ENCODE measurements at regions not wholly inside any gene's neighbourhood (a gene's known extent, or its start where the extent isn't known, plus 50 kb on each side); places are given as distances from the start of the nearest gene placed in this dataset.

DNA sequence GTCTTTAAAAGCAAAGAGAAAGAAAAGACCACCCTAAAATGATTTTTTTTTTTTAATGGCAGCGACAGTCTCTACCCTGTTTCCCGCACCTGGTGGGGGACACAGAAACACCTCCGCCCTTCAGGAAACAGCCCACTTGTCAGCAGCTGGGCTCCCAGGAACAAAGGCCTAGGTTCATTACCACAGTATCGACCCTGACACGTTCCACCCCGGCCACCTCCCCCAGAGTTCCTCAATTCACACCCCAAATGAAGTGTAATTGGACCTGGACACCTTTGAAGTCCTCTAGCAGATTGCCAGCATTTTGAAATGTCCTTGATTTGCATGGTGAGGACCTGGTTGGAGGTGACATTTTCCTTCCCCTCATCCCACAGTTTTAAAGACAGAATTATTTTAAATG is 175.0 kb upstream of the BCOR start:
- ATAC-seq (ENCODE audit: insufficient number of reproducible peaks, low FRiP score, low read depth) (no peak), DNase-seq (ENCODE audit: low spot score) (no peak)
- Histone ChIP-seq H3K4me3 (no peak overlapping the region), H3K27me3 (replicated peaks; ENCODE audit: insufficient read depth) (no peaks in the 10 kb centered on the region), H3K36me3 (no peaks in the 10 kb centered on the region), H3K27ac (no peak overlapping the region), H3K9me3 (no peaks in the 10 kb centered on the region), H3K4me1 (ENCODE audit: control insufficient read depth in 1 of 2, low read depth in 2 of 2) (peaks cover 0 to 3% of the 10 kb centered on the region in 2 donors)
- TF ChIP-seq, protein P1, sequence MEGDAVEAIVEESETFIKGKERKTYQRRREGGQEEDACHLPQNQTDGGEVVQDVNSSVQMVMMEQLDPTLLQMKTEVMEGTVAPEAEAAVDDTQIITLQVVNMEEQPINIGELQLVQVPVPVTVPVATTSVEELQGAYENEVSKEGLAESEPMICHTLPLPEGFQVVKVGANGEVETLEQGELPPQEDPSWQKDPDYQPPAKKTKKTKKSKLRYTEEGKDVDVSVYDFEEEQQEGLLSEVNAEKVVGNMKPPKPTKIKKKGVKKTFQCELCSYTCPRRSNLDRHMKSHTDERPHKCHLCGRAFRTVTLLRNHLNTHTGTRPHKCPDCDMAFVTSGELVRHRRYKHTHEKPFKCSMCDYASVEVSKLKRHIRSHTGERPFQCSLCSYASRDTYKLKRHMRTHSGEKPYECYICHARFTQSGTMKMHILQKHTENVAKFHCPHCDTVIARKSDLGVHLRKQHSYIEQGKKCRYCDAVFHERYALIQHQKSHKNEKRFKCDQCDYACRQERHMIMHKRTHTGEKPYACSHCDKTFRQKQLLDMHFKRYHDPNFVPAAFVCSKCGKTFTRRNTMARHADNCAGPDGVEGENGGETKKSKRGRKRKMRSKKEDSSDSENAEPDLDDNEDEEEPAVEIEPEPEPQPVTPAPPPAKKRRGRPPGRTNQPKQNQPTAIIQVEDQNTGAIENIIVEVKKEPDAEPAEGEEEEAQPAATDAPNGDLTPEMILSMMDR (IDR thresholded peaks at IDR 0.05), result no peak

- TF ChIP-seq, protein P1 (IDR thresholded peaks at IDR 0.05), result no peak
- no peak overlapping the region for H3K4me3 ChIP-seq
- no peak overlapping the region for H3K27ac ChIP-seq
- DNase-seq (ENCODE audit: low spot score) (no peak), ATAC-seq (ENCODE audit: insufficient number of reproducible peaks, low FRiP score, low read depth) (no peak)
- no peaks in the 10 kb centered on the region for H3K36me3 ChIP-seq
- no peaks in the 10 kb centered on the region for H3K27me3 ChIP-seq (replicated peaks; ENCODE audit: insufficient read depth)
- H3K4me1 ChIP-seq (ENCODE audit: control insufficient read depth in 1 of 2, low read depth in 2 of 2), result peaks cover 0 to 6% of the 10 kb centered on the region in 2 donors
- H3K9me3 ChIP-seq, result no peaks in the 10 kb centered on the region
Measured at GRCh38 chrX:40272141-40272540, 174.4 kb upstream of the BCOR start.

DNA sequence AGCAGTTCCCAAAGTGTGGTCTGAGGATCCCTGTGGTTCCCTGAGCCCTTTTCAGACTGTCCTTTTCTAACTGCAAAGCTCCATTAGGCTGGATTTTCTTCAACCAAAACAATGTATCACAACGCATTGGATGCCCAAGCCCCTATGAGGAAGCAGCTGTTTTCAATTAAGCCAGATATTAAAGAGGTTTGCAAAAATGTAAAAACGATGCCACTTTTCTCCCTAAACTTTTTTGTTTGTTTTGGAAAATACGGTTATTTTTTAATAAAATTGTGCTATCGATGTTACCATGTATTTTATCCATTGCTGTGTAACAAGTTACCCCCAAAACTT is 170.4 kb upstream of the BCOR start:
- H3K27ac ChIP-seq, result peak overlapping the region; percentile 74 to 87
- no peak overlapping the region for H3K4me3 ChIP-seq
- TF ChIP-seq, protein P1 (IDR thresholded peaks at IDR 0.05), result no peak
- ATAC-seq (ENCODE audit: insufficient number of reproducible peaks, low FRiP score, low read depth), result no peak
- H3K4me1 ChIP-seq (ENCODE audit: control insufficient read depth in 1 of 2, low read depth in 2 of 2), result peaks cover 0 to 10% of the 10 kb centered on the region in 2 donors
- H3K36me3 ChIP-seq, result no peaks in the 10 kb centered on the region
- DNase-seq (ENCODE audit: low spot score), result no peak
- H3K9me3 ChIP-seq, result no peaks in the 10 kb centered on the region
- no peaks in the 10 kb centered on the region for H3K27me3 ChIP-seq (replicated peaks; ENCODE audit: insufficient read depth)

GRCh38 chrX:40267334-40268187 is 169.8 kb upstream of the BCOR start:
- H3K9me3 ChIP-seq, result no peaks in the 10 kb centered on the region
- ATAC-seq (ENCODE audit: insufficient number of reproducible peaks, low FRiP score, low read depth), result no peak
- no peak for DNase-seq (ENCODE audit: low spot score)
- H3K4me1 ChIP-seq (ENCODE audit: control insufficient read depth in 1 of 2, low read depth in 2 of 2), result peaks cover 0 to 14% of the 10 kb centered on the region in 2 donors
- H3K4me3 ChIP-seq, result peak overlapping the region; percentile 69
- H3K27me3 ChIP-seq (replicated peaks; ENCODE audit: insufficient read depth), result no peaks in the 10 kb centered on the region
- H3K36me3 ChIP-seq, result no peaks in the 10 kb centered on the region
- peak overlapping the region; percentile 74 to 87 for H3K27ac ChIP-seq
- TF ChIP-seq, protein P1 (IDR thresholded peaks at IDR 0.05), result no peak

GRCh38 chrX:40266490-40267333 is 169.0 kb upstream of the BCOR start:
- ATAC-seq (ENCODE audit: insufficient number of reproducible peaks, low FRiP score, low read depth) (no peak), DNase-seq (ENCODE audit: low spot score) (no peak)
- Histone ChIP-seq H3K9me3 (no peaks in the 10 kb centered on the region), H3K4me3 (peak overlapping the region; percentile 69), H3K36me3 (no peaks in the 10 kb centered on the region), H3K27me3 (replicated peaks; ENCODE audit: insufficient read depth) (no peaks in the 10 kb centered on the region), H3K27ac (peak overlapping the region; percentile 74 to 87), H3K4me1 (ENCODE audit: control insufficient read depth in 1 of 2, low read depth in 2 of 2) (peaks cover 0 to 23% of the 10 kb centered on the region in 2 donors)
- TF ChIP-seq, protein P1 (IDR thresholded peaks at IDR 0.05), result peak; percentile 54

Data from thoracic aorta (tissue), 2 donors.